Uterus (tissue), 2 donors: ENCODE measurements at regions not wholly inside any gene's neighbourhood (a gene's known extent, or its start where the extent isn't known, plus 50 kb on each side); places are given as distances from the start of the nearest gene placed in this dataset.

Source experiments
- POLR2A ChIP-seq, 2 donors: fragments of 450-650 bp; IDR thresholded peaks; one replicate each; pipeline ENCODE4 v1.6.1; 2016; ENCODE audit warnings: antibody characterized with exemption in 2 of 2, mild to moderate bottlenecking in 1 of 2, moderate library complexity in 1 of 2
- TF ChIP-seq, protein P1 (sequence below), 4 experiments: fragments of 200-600 bp in 2 of 4; fragments of 450-650 bp in 2 of 4; sonication (generic) in 2 of 4; IDR thresholded peaks; one replicate each; pipeline ENCODE4 v1.5.1; 2016 to 2019; ENCODE audit warnings: antibody characterized with exemption in 4 of 4, mild to moderate bottlenecking in 2 of 4, moderate library complexity in 1 of 4

DNA sequence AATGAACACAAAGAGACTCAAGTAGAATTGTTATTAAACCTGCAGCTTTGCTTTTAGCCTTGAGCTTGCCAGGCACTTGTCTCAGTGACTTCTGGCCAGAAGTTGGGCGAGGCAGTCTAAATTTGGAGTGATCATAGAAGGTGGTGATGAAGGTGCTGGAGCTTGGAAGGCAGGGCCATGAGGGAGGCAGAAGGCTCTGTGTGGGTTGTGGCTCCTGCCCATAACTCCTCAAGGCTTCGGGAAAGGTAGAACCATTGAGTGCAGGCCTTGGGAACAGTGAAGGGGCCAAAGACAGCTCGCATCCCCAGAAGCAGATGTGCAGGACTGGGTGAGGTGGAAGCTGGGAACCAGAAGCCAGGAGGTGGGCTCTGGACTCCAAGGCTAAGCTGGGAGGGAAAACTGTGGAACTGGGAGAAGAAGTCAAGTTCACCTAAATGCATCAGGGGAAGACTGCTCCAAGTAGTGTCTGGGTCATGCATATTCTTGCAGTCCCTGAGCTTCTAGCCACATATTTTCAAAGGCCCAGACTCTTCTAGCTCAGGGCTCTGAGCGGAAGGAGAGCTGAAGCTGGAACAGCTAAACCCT is 111.1 kb upstream of the HABP2 start:
- TF ChIP-seq, protein P1, sequence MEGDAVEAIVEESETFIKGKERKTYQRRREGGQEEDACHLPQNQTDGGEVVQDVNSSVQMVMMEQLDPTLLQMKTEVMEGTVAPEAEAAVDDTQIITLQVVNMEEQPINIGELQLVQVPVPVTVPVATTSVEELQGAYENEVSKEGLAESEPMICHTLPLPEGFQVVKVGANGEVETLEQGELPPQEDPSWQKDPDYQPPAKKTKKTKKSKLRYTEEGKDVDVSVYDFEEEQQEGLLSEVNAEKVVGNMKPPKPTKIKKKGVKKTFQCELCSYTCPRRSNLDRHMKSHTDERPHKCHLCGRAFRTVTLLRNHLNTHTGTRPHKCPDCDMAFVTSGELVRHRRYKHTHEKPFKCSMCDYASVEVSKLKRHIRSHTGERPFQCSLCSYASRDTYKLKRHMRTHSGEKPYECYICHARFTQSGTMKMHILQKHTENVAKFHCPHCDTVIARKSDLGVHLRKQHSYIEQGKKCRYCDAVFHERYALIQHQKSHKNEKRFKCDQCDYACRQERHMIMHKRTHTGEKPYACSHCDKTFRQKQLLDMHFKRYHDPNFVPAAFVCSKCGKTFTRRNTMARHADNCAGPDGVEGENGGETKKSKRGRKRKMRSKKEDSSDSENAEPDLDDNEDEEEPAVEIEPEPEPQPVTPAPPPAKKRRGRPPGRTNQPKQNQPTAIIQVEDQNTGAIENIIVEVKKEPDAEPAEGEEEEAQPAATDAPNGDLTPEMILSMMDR (IDR thresholded peaks at IDR 0.05): no peak
- no peak for TF ChIP-seq POLR2A (IDR thresholded peaks at IDR 0.05)
